Upper lobe of left lung (tissue), 4 donors: ENCODE measurements at regions not wholly inside any gene's neighbourhood (a gene's known extent, or its start where the extent isn't known, plus 50 kb on each side); places are given as distances from the start of the nearest gene placed in this dataset.

Experiments used
- POLR2A ChIP-seq, 4 donors: fragments of 450-650 bp; IDR thresholded peaks; one replicate each; pipeline ENCODE4 v1.5.1; 2016 to 2017; ENCODE audit warnings: antibody characterized with exemption in 4 of 4, mild to moderate bottlenecking in 2 of 4
- TF ChIP-seq, protein P1 (sequence below), 6 experiments: fragments of 450-650 bp in 4 of 6; fragments of 200-600 bp in 2 of 6; sonication (generic) in 2 of 6; IDR thresholded peaks; one replicate each; pipeline ENCODE4 v1.5.1; 2016 to 2019; ENCODE audit warnings: antibody characterized with exemption in 6 of 6

DNA sequence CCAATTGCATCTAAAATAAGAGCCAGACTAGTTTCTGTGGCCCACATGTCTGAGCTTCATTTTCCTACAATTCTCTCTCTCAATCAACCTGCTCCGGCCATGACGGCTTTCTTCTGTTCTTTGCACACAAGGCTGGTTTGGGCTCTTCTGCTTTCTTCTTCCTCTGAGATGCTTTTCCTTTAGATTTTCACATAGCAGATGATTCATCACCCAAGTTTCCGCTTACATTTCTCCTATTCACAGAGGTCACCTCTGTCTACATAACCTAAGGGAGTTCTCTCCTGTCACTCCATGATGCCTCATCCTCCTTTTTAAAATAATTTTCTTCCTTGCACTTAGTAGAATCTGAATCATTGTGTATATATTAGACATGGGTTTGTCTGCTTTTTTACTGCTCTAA is 334.6 kb upstream of the TUSC1 start:
- TF ChIP-seq, protein P1, sequence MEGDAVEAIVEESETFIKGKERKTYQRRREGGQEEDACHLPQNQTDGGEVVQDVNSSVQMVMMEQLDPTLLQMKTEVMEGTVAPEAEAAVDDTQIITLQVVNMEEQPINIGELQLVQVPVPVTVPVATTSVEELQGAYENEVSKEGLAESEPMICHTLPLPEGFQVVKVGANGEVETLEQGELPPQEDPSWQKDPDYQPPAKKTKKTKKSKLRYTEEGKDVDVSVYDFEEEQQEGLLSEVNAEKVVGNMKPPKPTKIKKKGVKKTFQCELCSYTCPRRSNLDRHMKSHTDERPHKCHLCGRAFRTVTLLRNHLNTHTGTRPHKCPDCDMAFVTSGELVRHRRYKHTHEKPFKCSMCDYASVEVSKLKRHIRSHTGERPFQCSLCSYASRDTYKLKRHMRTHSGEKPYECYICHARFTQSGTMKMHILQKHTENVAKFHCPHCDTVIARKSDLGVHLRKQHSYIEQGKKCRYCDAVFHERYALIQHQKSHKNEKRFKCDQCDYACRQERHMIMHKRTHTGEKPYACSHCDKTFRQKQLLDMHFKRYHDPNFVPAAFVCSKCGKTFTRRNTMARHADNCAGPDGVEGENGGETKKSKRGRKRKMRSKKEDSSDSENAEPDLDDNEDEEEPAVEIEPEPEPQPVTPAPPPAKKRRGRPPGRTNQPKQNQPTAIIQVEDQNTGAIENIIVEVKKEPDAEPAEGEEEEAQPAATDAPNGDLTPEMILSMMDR (IDR thresholded peaks at IDR 0.05) = no peak
- TF ChIP-seq POLR2A (IDR thresholded peaks at IDR 0.05) = no peak
